ENCODE measurements at regions not wholly inside any gene's neighbourhood (a gene's known extent, or its start where the extent isn't known, plus 50 kb on each side); places are given as distances from the start of the nearest gene placed in this dataset.

- DNase-seq, result no peak
- CTCF ChIA-PET, result no interaction called here
- POLR2A ChIA-PET, result no interaction called here
- Histone ChIP-seq H3K27me3 (ENCODE audit: insufficient read depth, low read length, poor library complexity, severe bottlenecking) (no peaks in the 10 kb centered on the region), H3K4me3 (ENCODE audit: low read length) (no peak overlapping the region), H3K9me3 (ENCODE audit: low read length) (no peaks in the 10 kb centered on the region), H3K27ac (ENCODE audit: low read depth, low read length) (no peak overlapping the region), H3K36me3 (ENCODE audit: insufficient read depth, low read length) (no peaks in the 10 kb centered on the region), H3K4me1 (ENCODE audit: insufficient read depth, low read length) (no peaks in the 10 kb centered on the region)
- H3K36me3 Mint-ChIP-seq, result no peaks in the 10 kb centered on the region
- H3K4me1 Mint-ChIP-seq, result no peaks in the 10 kb centered on the region
- no peak overlapping the region for H3K27ac Mint-ChIP-seq
- H3K9me3 Mint-ChIP-seq, result no peaks in the 10 kb centered on the region
- no peaks in the 10 kb centered on the region for H3K27me3 Mint-ChIP-seq
- no peak overlapping the region for H3K4me3 Mint-ChIP-seq
These were observed 298.3 kb upstream of the AGA start for GRCh38 chr4:177740563-177740962.

- H3K36me3 Mint-ChIP-seq, result no peaks in the 10 kb centered on the region
- peaks cover 0 to 2% of the 10 kb centered on the region in 2 donors for H3K27me3 Mint-ChIP-seq
- no peaks in the 10 kb centered on the region for H3K9me3 Mint-ChIP-seq
- ChIA-PET CTCF (no interaction called here), POLR2A (no interaction called here)
- Histone ChIP-seq H3K27ac (ENCODE audit: low read depth, low read length) (no peak overlapping the region), H3K9me3 (ENCODE audit: low read length) (no peaks in the 10 kb centered on the region), H3K27me3 (ENCODE audit: insufficient read depth, low read length, poor library complexity, severe bottlenecking) (no peaks in the 10 kb centered on the region), H3K36me3 (ENCODE audit: insufficient read depth, low read length) (no peaks in the 10 kb centered on the region), H3K4me3 (ENCODE audit: low read length) (no peak overlapping the region), H3K4me1 (ENCODE audit: insufficient read depth, low read length) (no peaks in the 10 kb centered on the region)
- H3K4me3 Mint-ChIP-seq, result no peak overlapping the region
- no peak for DNase-seq
- H3K4me1 Mint-ChIP-seq, result no peaks in the 10 kb centered on the region
- H3K27ac Mint-ChIP-seq, result no peak overlapping the region
These were observed 317.5 kb upstream of the AGA start for GRCh38 chr4:177759729-177760128.

GRCh38 chr4:177761692-177762091, 319.5 kb upstream of the AGA start:
- Histone ChIP-seq H3K36me3 (ENCODE audit: insufficient read depth, low read length) (no peaks in the 10 kb centered on the region), H3K27me3 (ENCODE audit: insufficient read depth, low read length, poor library complexity, severe bottlenecking) (no peaks in the 10 kb centered on the region), H3K4me3 (ENCODE audit: low read length) (no peak overlapping the region), H3K9me3 (ENCODE audit: low read length) (no peaks in the 10 kb centered on the region), H3K27ac (ENCODE audit: low read depth, low read length) (no peak overlapping the region), H3K4me1 (ENCODE audit: insufficient read depth, low read length) (no peaks in the 10 kb centered on the region)
- H3K4me1 Mint-ChIP-seq, result no peaks in the 10 kb centered on the region
- no peak overlapping the region for H3K4me3 Mint-ChIP-seq
- H3K27ac Mint-ChIP-seq, result no peak overlapping the region
- POLR2A ChIA-PET, result no interaction called here
- CTCF ChIA-PET, result no interaction called here
- no peaks in the 10 kb centered on the region for H3K9me3 Mint-ChIP-seq
- H3K36me3 Mint-ChIP-seq, result no peaks in the 10 kb centered on the region
- no peak for DNase-seq
- H3K27me3 Mint-ChIP-seq, result peaks cover 0 to 2% of the 10 kb centered on the region in 2 donors

DNA sequence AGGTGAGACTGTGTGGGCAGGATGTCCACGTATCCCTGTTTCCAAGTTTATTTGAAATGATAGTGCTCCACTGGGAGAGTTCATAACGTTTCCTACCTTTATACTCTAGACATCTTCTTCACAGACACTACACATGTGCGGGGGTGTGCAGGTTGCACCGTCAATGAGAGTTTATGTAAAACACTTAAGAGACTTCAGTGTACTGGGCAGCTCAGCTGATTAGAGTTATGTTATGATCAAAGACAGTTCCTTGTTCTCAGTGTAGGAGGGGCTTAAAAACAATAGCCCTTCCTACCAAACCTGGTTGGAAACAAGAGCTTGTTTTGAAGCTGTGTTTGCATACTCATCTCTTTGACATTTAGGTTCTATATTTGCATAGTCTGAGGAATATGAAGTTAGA, 326.9 kb upstream of the AGA start:
- Histone ChIP-seq H3K27ac (ENCODE audit: low read depth, low read length) (no peak overlapping the region), H3K4me3 (ENCODE audit: low read length) (no peak overlapping the region), H3K36me3 (ENCODE audit: insufficient read depth, low read length) (no peaks in the 10 kb centered on the region), H3K27me3 (ENCODE audit: insufficient read depth, low read length, poor library complexity, severe bottlenecking) (no peaks in the 10 kb centered on the region), H3K9me3 (ENCODE audit: low read length) (no peaks in the 10 kb centered on the region), H3K4me1 (ENCODE audit: insufficient read depth, low read length) (no peaks in the 10 kb centered on the region)
- no peak overlapping the region for H3K4me3 Mint-ChIP-seq
- peaks cover 0 to 2% (median 0%) of the 10 kb centered on the region in 5 donors for H3K9me3 Mint-ChIP-seq
- peaks cover 0 to 3% of the 10 kb centered on the region in 2 donors for H3K27me3 Mint-ChIP-seq
- DNase-seq, result no peak
- POLR2A ChIA-PET, result no interaction called here
- CTCF ChIA-PET, result no interaction called here
- no peaks in the 10 kb centered on the region for H3K4me1 Mint-ChIP-seq
- H3K36me3 Mint-ChIP-seq, result no peaks in the 10 kb centered on the region
- no peak overlapping the region for H3K27ac Mint-ChIP-seq

DNA sequence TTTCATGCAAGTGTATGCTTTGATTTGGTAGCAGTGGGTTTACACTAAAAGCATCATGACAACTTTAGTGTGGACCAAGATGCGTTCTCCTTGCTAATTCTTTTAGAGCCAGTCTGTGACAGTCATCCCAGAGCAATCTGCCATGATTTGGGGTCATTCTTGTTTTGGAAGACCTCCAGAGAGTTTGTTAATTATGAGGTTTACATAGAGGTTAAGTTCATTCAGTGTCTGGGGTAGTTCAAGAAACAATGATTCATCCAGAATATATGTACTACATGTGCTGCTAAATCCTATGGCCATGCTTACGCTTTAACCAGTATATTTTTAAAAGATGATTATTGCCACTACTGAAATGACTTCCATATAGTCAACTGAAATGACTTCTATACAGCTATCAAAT, 328.5 kb upstream of the AGA start:
- no peaks in the 10 kb centered on the region for H3K4me1 ChIP-seq (ENCODE audit: insufficient read depth, low read length)
- no peak for DNase-seq
- ChIA-PET CTCF (no interaction called here), POLR2A (no interaction called here)
- H3K36me3 ChIP-seq (ENCODE audit: insufficient read depth, low read length), result no peaks in the 10 kb centered on the region
- H3K9me3 Mint-ChIP-seq, result peaks cover 0 to 2% (median 0%) of the 10 kb centered on the region in 5 donors
- H3K27me3 ChIP-seq (ENCODE audit: insufficient read depth, low read length, poor library complexity, severe bottlenecking), result no peaks in the 10 kb centered on the region
- H3K36me3 Mint-ChIP-seq, result no peaks in the 10 kb centered on the region
- no peak overlapping the region for H3K4me3 Mint-ChIP-seq
- peaks cover 0 to 1% of the 10 kb centered on the region in 2 donors for H3K27me3 Mint-ChIP-seq
- no peak overlapping the region for H3K4me3 ChIP-seq (ENCODE audit: low read length)
- H3K27ac ChIP-seq (ENCODE audit: low read depth, low read length), result no peak overlapping the region
- H3K9me3 ChIP-seq (ENCODE audit: low read length), result no peaks in the 10 kb centered on the region
- no peak overlapping the region for H3K27ac Mint-ChIP-seq
- no peaks in the 10 kb centered on the region for H3K4me1 Mint-ChIP-seq

- H3K27me3 Mint-ChIP-seq, result peaks cover 0 to 1% of the 10 kb centered on the region in 2 donors
- no peak overlapping the region for H3K27ac Mint-ChIP-seq
- ChIA-PET POLR2A (no interaction called here), CTCF (no interaction called here)
- peaks cover 0 to 2% (median 0%) of the 10 kb centered on the region in 5 donors for H3K9me3 Mint-ChIP-seq
- Histone ChIP-seq H3K36me3 (ENCODE audit: insufficient read depth, low read length) (no peaks in the 10 kb centered on the region), H3K9me3 (ENCODE audit: low read length) (no peaks in the 10 kb centered on the region), H3K27me3 (ENCODE audit: insufficient read depth, low read length, poor library complexity, severe bottlenecking) (no peaks in the 10 kb centered on the region), H3K4me1 (ENCODE audit: insufficient read depth, low read length) (no peaks in the 10 kb centered on the region), H3K4me3 (ENCODE audit: low read length) (no peak overlapping the region), H3K27ac (ENCODE audit: low read depth, low read length) (no peak overlapping the region)
- H3K4me1 Mint-ChIP-seq, result no peaks in the 10 kb centered on the region
- no peak overlapping the region for H3K4me3 Mint-ChIP-seq
- H3K36me3 Mint-ChIP-seq, result no peaks in the 10 kb centered on the region
- DNase-seq, result no peak
These were observed 329.4 kb upstream of the AGA start for GRCh38 chr4:177771645-177772044.

DNA sequence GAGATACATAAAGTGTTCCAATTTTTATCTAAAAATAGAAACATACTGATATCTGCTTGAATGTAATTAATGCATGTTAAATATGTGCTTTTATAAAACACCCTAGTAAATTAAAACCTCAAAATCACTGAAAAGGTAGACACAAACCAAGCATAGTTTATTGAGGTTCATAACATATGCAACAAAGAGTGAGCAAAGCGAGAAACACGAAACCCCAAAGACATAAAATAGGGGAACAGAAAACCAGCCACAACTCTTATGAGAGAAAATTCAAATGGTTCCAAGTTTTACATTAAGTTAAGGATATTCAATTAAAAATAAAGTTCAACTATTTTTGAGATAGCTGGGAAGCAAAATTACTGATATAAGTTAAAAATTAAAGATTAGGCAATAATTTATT, 336.4 kb upstream of the AGA start:
- POLR2A ChIA-PET, result no interaction called here

DNA sequence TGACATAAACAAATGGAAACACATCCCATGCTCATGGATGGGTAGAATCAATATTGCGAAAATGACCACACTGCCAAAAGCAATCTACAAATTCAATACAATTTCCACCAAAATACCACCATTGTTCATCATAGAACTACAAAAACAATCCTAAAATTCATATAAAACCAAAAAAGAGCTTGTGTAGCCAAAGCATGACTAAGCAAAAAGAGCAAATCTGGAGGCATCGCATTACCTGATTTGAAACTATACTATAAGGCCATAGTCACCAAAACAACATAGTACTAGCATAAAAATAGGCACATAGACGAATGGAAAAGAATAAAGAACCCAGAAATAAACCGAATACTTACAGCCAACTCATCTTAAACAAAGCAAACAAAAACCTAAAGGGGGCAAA, 342.8 kb upstream of the AGA start:
- no peaks in the 10 kb centered on the region for H3K4me1 Mint-ChIP-seq
- ChIA-PET CTCF (no interaction called here), POLR2A (no interaction called here)
- Histone ChIP-seq H3K27ac (ENCODE audit: low read depth, low read length) (no peak overlapping the region), H3K9me3 (ENCODE audit: low read length) (no peaks in the 10 kb centered on the region), H3K4me3 (ENCODE audit: low read length) (no peak overlapping the region), H3K4me1 (ENCODE audit: insufficient read depth, low read length) (no peaks in the 10 kb centered on the region), H3K36me3 (ENCODE audit: insufficient read depth, low read length) (no peaks in the 10 kb centered on the region), H3K27me3 (ENCODE audit: insufficient read depth, low read length, poor library complexity, severe bottlenecking) (no peaks in the 10 kb centered on the region)
- H3K27me3 Mint-ChIP-seq, result peaks cover 0 to 1% of the 10 kb centered on the region in 2 donors
- DNase-seq, result no peak
- no peak overlapping the region for H3K27ac Mint-ChIP-seq
- peaks cover 0 to 6% (median 0%) of the 10 kb centered on the region in 5 donors for H3K9me3 Mint-ChIP-seq
- no peaks in the 10 kb centered on the region for H3K36me3 Mint-ChIP-seq
- no peak overlapping the region for H3K4me3 Mint-ChIP-seq

More for the DNA sequence above, 336.4 kb upstream of the AGA start:
- Histone ChIP-seq H3K27me3 (ENCODE audit: insufficient read depth, low read length, poor library complexity, severe bottlenecking) (no peaks in the 10 kb centered on the region), H3K36me3 (ENCODE audit: insufficient read depth, low read length) (no peaks in the 10 kb centered on the region), H3K4me3 (ENCODE audit: low read length) (no peak overlapping the region), H3K27ac (ENCODE audit: low read depth, low read length) (no peak overlapping the region), H3K9me3 (ENCODE audit: low read length) (no peaks in the 10 kb centered on the region), H3K4me1 (ENCODE audit: insufficient read depth, low read length) (no peaks in the 10 kb centered on the region)
- no peak overlapping the region for H3K27ac Mint-ChIP-seq
- H3K4me3 Mint-ChIP-seq, result no peak overlapping the region
- no peak for DNase-seq
- no peaks in the 10 kb centered on the region for H3K4me1 Mint-ChIP-seq
- H3K9me3 Mint-ChIP-seq, result peaks cover 0 to 6% (median 0%) of the 10 kb centered on the region in 5 donors
- CTCF ChIA-PET, result no interaction called here
- H3K27me3 Mint-ChIP-seq, result no peaks in the 10 kb centered on the region
- H3K36me3 Mint-ChIP-seq, result no peaks in the 10 kb centered on the region

DNA sequence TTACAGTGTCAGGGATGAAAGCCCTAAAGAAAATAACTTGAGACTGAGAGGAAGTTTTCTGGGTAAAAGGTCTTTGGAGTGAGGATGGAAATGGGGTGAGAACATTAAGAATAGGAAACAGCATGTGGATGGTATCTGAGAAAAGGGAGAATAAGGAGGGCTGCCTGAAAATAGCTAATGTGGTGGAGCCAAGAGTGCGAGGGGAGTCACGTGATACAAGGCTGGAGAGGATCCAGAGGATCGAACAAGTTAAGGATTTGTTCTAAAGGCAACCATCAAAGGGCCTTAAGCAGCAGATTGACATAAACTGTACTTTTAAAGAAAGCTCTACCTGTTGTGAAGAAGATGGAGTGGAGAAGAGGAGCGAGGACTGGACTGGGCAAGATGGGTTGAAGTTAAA, 347.4 kb upstream of the AGA start:
- ChIA-PET POLR2A (no interaction called here), CTCF (no interaction called here)
- Histone ChIP-seq H3K27ac (ENCODE audit: low read depth, low read length) (no peak overlapping the region), H3K36me3 (ENCODE audit: insufficient read depth, low read length) (no peaks in the 10 kb centered on the region), H3K4me1 (ENCODE audit: insufficient read depth, low read length) (no peaks in the 10 kb centered on the region), H3K27me3 (ENCODE audit: insufficient read depth, low read length, poor library complexity, severe bottlenecking) (no peaks in the 10 kb centered on the region), H3K9me3 (ENCODE audit: low read length) (no peaks in the 10 kb centered on the region), H3K4me3 (ENCODE audit: low read length) (no peak overlapping the region)
- Mint-ChIP-seq H3K27me3 (peaks cover 0 to 1% of the 10 kb centered on the region in 2 donors), H3K36me3 (no peaks in the 10 kb centered on the region), H3K4me1 (no peaks in the 10 kb centered on the region), H3K9me3 (peaks cover 0 to 4% (median 0%) of the 10 kb centered on the region in 5 donors), H3K27ac (no peak overlapping the region), H3K4me3 (no peak overlapping the region)
- DNase-seq, result no peak
